ENCODE measurements at regions not wholly inside any gene's neighbourhood (a gene's known extent, or its start where the extent isn't known, plus 50 kb on each side); places are given as distances from the start of the nearest gene placed in this dataset.
A peak's percentile ranks its signal among the peaks of the same experiment; 100 is the strongest.

- Histone ChIP-seq H3K36me3 (no peaks in the 10 kb centered on the region), H3K4me1 (peaks cover 19 to 47% (median 39%) of the 10 kb centered on the region in 10 experiments), H3K4me2 (no peak overlapping the region), H3K27ac (no peak overlapping the region), H4K20me1 (peaks cover 0 to 38% (median 0%) of the 10 kb centered on the region in 11 experiments; a peak in 10 of 22 replicates), H3K4me3 (no peak overlapping the region), H3K27me3 (peaks cover 37 to 77% (median 69%) of the 10 kb centered on the region in 11 experiments), H3K9me3 (replicated peaks in 1 of 11) (no peaks in the 10 kb centered on the region), H3K9ac (no peak overlapping the region)
- no peak for TF ChIP-seq Cebpa-rat (IDR thresholded peaks at IDR 0.05)
These were observed 104.7 kb downstream of the ENGASE start for GRCh38 chr17:79179334-79179733.

GRCh38 chr17:79177877-79178276, 103.3 kb downstream of the ENGASE start:
- no peaks in the 10 kb centered on the region for H3K9me3 ChIP-seq (replicated peaks in 1 of 11)
- no peak overlapping the region for H3K4me2 ChIP-seq
- no peak overlapping the region for H3K9ac ChIP-seq
- TF ChIP-seq Cebpa-rat (IDR thresholded peaks at IDR 0.05) = no peak
- peaks cover 4 to 34% (median 25%) of the 10 kb centered on the region in 10 experiments; a peak in 19 of 20 replicates for H3K4me1 ChIP-seq
- H3K27ac ChIP-seq = no peak overlapping the region
- H3K4me3 ChIP-seq = no peak overlapping the region
- no peaks in the 10 kb centered on the region for H3K36me3 ChIP-seq
- peaks cover 22 to 62% (median 55%) of the 10 kb centered on the region in 11 experiments for H3K27me3 ChIP-seq
- H4K20me1 ChIP-seq = peaks cover 0 to 33% (median 0%) of the 10 kb centered on the region in 11 experiments; a peak in 4 of 22 replicates

- Histone ChIP-seq H3K9ac (no peak overlapping the region), H4K20me1 (peaks cover 0 to 30% (median 0%) of the 10 kb centered on the region in 11 experiments; a peak in 4 of 22 replicates), H3K36me3 (no peaks in the 10 kb centered on the region), H3K4me1 (peaks cover 4 to 27% (median 18%) of the 10 kb centered on the region in 10 experiments; a peak in 19 of 20 replicates), H3K4me2 (no peak overlapping the region), H3K27me3 (peaks cover 13 to 54% (median 46%) of the 10 kb centered on the region in 11 experiments), H3K4me3 (no peak overlapping the region), H3K27ac (no peak overlapping the region), H3K9me3 (replicated peaks in 1 of 11) (no peaks in the 10 kb centered on the region)
- no peak for TF ChIP-seq Cebpa-rat (IDR thresholded peaks at IDR 0.05)
These were observed 102.4 kb downstream of the ENGASE start for GRCh38 chr17:79176792-79177601.

GRCh38 chr17:79174905-79175856, 100.6 kb downstream of the ENGASE start:
- Histone ChIP-seq H3K4me2 (peak overlapping the region in 9 of 11 experiments; percentile 31 to 58 (median 40); a peak in 18 of 22 replicates), H3K27me3 (peaks cover 0 to 35% (median 28%) of the 10 kb centered on the region in 11 experiments; a peak in 19 of 22 replicates), H3K27ac (no peak overlapping the region)

GRCh38 chr17:79174193-79174765, 99.7 kb downstream of the ENGASE start:
- Histone ChIP-seq H3K27ac (no peak overlapping the region), H3K4me3 (no peak overlapping the region), H3K9me3 (replicated peaks in 1 of 11) (no peaks in the 10 kb centered on the region), H4K20me1 (peaks cover 0 to 29% (median 0%) of the 10 kb centered on the region in 11 experiments; a peak in 3 of 22 replicates), H3K4me2 (peak overlapping the region in 3 of 11 experiments; percentile 34 to 58 (median 54); a peak in 2 of 22 replicates), H3K9ac (no peak overlapping the region), H3K27me3 (peaks cover 0 to 26% (median 20%) of the 10 kb centered on the region in 11 experiments; a peak in 14 of 22 replicates), H3K4me1 (peaks cover 4 to 38% (median 35%) of the 10 kb centered on the region in 10 experiments; a peak in 19 of 20 replicates), H3K36me3 (no peaks in the 10 kb centered on the region)
- TF ChIP-seq Cebpa-rat (IDR thresholded peaks at IDR 0.05) = no peak

More at GRCh38 chr17:79174905-79175856, 100.6 kb downstream of the ENGASE start:
- TF ChIP-seq Cebpa-rat (IDR thresholded peaks at IDR 0.05) = no peak
- no peak overlapping the region for H3K4me3 ChIP-seq
- peaks cover 4 to 32% (median 26%) of the 10 kb centered on the region in 10 experiments; a peak in 19 of 20 replicates for H3K4me1 ChIP-seq
- no peak overlapping the region; a peak in 1 of 22 replicates for H3K9ac ChIP-seq
- H3K36me3 ChIP-seq = no peaks in the 10 kb centered on the region
- H4K20me1 ChIP-seq = peaks cover 0 to 29% (median 0%) of the 10 kb centered on the region in 11 experiments; a peak in 3 of 22 replicates
- no peaks in the 10 kb centered on the region for H3K9me3 ChIP-seq (replicated peaks in 1 of 11)

- Histone ChIP-seq H3K36me3 (no peaks in the 10 kb centered on the region), H4K20me1 (peaks cover 0 to 5% (median 0%) of the 10 kb centered on the region in 11 experiments; a peak in 2 of 22 replicates), H3K27ac (no peak overlapping the region), H3K4me3 (no peak overlapping the region), H3K4me1 (peaks cover 4 to 67% (median 57%) of the 10 kb centered on the region in 10 experiments; a peak in 19 of 20 replicates), H3K27me3 (0 out of 22 replicates have a peak, but pooled peaks cover 0 to 7% (median 0%) of the 10 kb centered on the region in 11 experiments), H3K9ac (no peak overlapping the region), H3K4me2 (peak overlapping the region in 8 of 11 experiments; percentile 44 to 73 (median 66); a peak in 12 of 22 replicates), H3K9me3 (replicated peaks in 1 of 11) (no peaks in the 10 kb centered on the region)
- no peak for TF ChIP-seq Cebpa-rat (IDR thresholded peaks at IDR 0.05)
These were observed 96.6 kb downstream of the ENGASE start for GRCh38 chr17:79171188-79171587.

GRCh38 chr17:79169861-79170260, 95.2 kb downstream of the ENGASE start:
- Histone ChIP-seq H3K4me1 (peaks cover 0 to 67% (median 59%) of the 10 kb centered on the region in 10 experiments; a peak in 17 of 20 replicates), H3K9ac (no peak overlapping the region), H3K36me3 (no peaks in the 10 kb centered on the region), H3K27ac (peak overlapping the region in 1 of 11 experiments; percentile 32; a peak in 2 of 22 replicates), H3K27me3 (0 out of 22 replicates have a peak, but pooled peaks cover 0 to 7% (median 0%) of the 10 kb centered on the region in 11 experiments), H3K4me3 (no peak overlapping the region), H3K9me3 (replicated peaks in 1 of 11) (no peaks in the 10 kb centered on the region), H4K20me1 (no peaks in the 10 kb centered on the region; a peak in 1 of 22 replicates), H3K4me2 (peak overlapping the region in 9 of 11 experiments; percentile 18 to 73 (median 66); a peak in 17 of 22 replicates)
- no peak for TF ChIP-seq Cebpa-rat (IDR thresholded peaks at IDR 0.05)

- H3K4me2 ChIP-seq = peak overlapping the region in 7 of 11 experiments; percentile 56 to 73 (median 66); a peak in 13 of 22 replicates
- H3K9ac ChIP-seq = no peak overlapping the region
- H4K20me1 ChIP-seq = no peaks in the 10 kb centered on the region; a peak in 1 of 22 replicates
- H3K36me3 ChIP-seq = no peaks in the 10 kb centered on the region
- H3K4me1 ChIP-seq = peaks cover 3 to 68% (median 60%) of the 10 kb centered on the region in 10 experiments; a peak in 19 of 20 replicates
- no peak overlapping the region for H3K4me3 ChIP-seq
- TF ChIP-seq Cebpa-rat (IDR thresholded peaks at IDR 0.05) = no peak
- H3K9me3 ChIP-seq (replicated peaks in 1 of 11) = no peaks in the 10 kb centered on the region
- 0 out of 22 replicates have a peak, but pooled peaks cover 0 to 7% (median 0%) of the 10 kb centered on the region in 11 experiments for H3K27me3 ChIP-seq
- H3K27ac ChIP-seq = no peak overlapping the region
These were observed 94.7 kb downstream of the ENGASE start for GRCh38 chr17:79169366-79169765.

All from BLaER1 treated with 17β-estradiol and CSF1 and Interleukin-3, amounts not matched to agents 10 nM and 100 nM (cell line).